Psoas muscle (tissue), 7 donors: ENCODE measurements at regions not wholly inside any gene's neighbourhood (a gene's known extent, or its start where the extent isn't known, plus 50 kb on each side); places are given as distances from the start of the nearest gene placed in this dataset.
"Not testable (repeated sequence)": the region's sequence is repeated elsewhere in the genome, so short reads cannot be mapped to it uniquely, and the experiment has no call there.

Experiments
- ATAC-seq, 4 donors: fragments of 200-7000 bp; cut with Tn5 transposase; one replicate each; pipeline ENCODE4 v1.9.1; 2020; ENCODE audit warnings: moderate library complexity in 3 of 4, mild to moderate bottlenecking in 2 of 4
- DNase-seq, 2 donors: peaks; one replicate each; pipeline ENCODE4 v3.0.0-alpha.2; 2020
- H3K27ac ChIP-seq: fragments of 200-600 bp; one replicate; pipeline ENCODE4 v1.8.0; 2022
- H3K27me3 ChIP-seq, 3 donors: fragments of 200-600 bp in 1 of 3; one replicate each; pipeline versions ENCODE4 v1.6.1 to v1.8.0; 2013 to 2022; ENCODE audit warnings: low read length in 2 of 3, mild to moderate bottlenecking in 2 of 3, moderate library complexity in 1 of 3; ENCODE audit not compliant: insufficient read depth in 3 of 3
- H3K36me3 ChIP-seq, 2 donors: fragments of 200-600 bp in 1 of 2; one replicate each; pipeline versions ENCODE4 v1.6.1 to v1.8.0; 2013 to 2022; ENCODE audit warnings: low read depth in 1 of 2, mild to moderate bottlenecking in 1 of 2, moderate library complexity in 1 of 2; ENCODE audit not compliant: insufficient read depth in 1 of 2
- H3K4me1 ChIP-seq: fragments of 200-600 bp; one replicate; pipeline ENCODE4 v1.8.0; 2022
- H3K4me3 ChIP-seq: fragments of 200-600 bp; one replicate; pipeline ENCODE4 v1.8.0; 2022; ENCODE audit warnings: mild to moderate bottlenecking
- H3K9me3 ChIP-seq: fragments of 200-600 bp; one replicate; pipeline ENCODE4 v1.8.0; 2022
- WGBS, 3 donors: extraction: QIAGEN DNeasy Blood & Tissue Kit; methylation state at CpG; one replicate each; pipeline versions ENCODE4 v1.1.6 to v1.1.7; 2013; 5-methylcytosine and 5-hydroxymethylcytosine counted together
- intact Hi-C, 2 donors: fragments of 100-400 bp; cut with DNase I; formaldehyde crosslinking; loops; one replicate each; pipeline versions ENCODE4 v1.11.0 to v1.14.2; 2022
- TF ChIP-seq, protein P1 (sequence below): fragments of 200-600 bp; IDR thresholded peaks from one replicate; pipeline ENCODE4 v1.8.0; 2022; ENCODE audit warnings: antibody characterized with exemption
- donor health status: healthy with polysubstance abuse.
- donor health status: DM: no; HTN: no; CAD: no; lungs with moderate emphysema.
- donor health status: Bipolar disorder and iron deficiency.
- donor health status: healthy.
- donor health status: DM: yes; HTN: yes; CAD: no.
- donor health status: DM: no; HTN: no; CAD: no.
- donor health status: DM: yes; HTN: yes; CAD: no.

GRCh38 chr12:92408072-92408900, 262.6 kb upstream of the BTG1 start:
- DNase-seq (no peak), ATAC-seq (no peak)
- TF ChIP-seq, protein P1, sequence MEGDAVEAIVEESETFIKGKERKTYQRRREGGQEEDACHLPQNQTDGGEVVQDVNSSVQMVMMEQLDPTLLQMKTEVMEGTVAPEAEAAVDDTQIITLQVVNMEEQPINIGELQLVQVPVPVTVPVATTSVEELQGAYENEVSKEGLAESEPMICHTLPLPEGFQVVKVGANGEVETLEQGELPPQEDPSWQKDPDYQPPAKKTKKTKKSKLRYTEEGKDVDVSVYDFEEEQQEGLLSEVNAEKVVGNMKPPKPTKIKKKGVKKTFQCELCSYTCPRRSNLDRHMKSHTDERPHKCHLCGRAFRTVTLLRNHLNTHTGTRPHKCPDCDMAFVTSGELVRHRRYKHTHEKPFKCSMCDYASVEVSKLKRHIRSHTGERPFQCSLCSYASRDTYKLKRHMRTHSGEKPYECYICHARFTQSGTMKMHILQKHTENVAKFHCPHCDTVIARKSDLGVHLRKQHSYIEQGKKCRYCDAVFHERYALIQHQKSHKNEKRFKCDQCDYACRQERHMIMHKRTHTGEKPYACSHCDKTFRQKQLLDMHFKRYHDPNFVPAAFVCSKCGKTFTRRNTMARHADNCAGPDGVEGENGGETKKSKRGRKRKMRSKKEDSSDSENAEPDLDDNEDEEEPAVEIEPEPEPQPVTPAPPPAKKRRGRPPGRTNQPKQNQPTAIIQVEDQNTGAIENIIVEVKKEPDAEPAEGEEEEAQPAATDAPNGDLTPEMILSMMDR: peak; percentile 19
- no peaks in the 10 kb centered on the region for H3K36me3 ChIP-seq
- intact Hi-C loops: no loop called here
- H3K4me1 ChIP-seq: no peaks in the 10 kb centered on the region
- no peak overlapping the region for H3K4me3 ChIP-seq
- H3K27ac ChIP-seq: no peak overlapping the region
- no peaks in the 10 kb centered on the region for H3K9me3 ChIP-seq
- H3K27me3 ChIP-seq: no peaks in the 10 kb centered on the region

DNA sequence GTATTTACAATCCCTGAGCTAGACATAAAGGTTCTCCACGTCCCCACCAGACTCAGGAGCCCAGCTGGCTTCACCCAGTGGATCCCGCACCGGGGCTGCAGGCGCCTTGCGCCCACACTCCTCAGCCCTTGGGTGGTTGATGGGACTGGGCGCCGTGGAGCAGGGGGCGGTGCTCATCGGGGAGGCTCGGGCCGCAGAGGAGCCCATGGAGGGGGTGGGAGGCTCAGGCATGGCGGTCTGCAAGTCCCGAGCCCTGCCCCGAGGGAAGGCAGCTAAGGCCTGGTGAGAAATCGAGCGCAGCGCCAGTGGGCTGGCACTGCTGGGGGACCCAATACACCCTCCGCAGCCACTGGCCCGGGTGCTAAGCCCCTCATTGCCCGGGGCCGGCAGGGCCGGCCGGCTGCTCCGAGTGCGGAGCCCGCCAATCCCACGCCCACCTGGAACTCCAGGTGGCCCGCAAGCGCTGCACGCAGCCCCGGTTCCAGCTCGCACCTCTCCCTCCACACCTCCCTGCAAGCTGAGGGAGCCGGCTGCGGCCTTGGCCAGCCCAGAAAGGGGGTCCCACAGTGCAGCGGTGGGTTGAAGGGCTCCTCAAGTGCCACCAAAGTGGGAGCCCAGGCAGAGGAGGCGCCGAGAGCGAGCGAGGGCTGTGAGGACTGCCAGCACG, 260.9 kb upstream of the BTG1 start:
- H3K9me3 ChIP-seq, H3K4me1 ChIP-seq, H3K27ac ChIP-seq, H3K27me3 ChIP-seq, intact Hi-C loops, H3K36me3 ChIP-seq, H3K4me3 ChIP-seq, ATAC-seq: not testable (repeated sequence)
- DNase-seq: peak in 1 of 2 donors; percentile 43
- 96 to 99% (median 96%) methylated on average over 32 to 40 of the region's 40 CpGs for WGBS, 3 donors

DNA sequence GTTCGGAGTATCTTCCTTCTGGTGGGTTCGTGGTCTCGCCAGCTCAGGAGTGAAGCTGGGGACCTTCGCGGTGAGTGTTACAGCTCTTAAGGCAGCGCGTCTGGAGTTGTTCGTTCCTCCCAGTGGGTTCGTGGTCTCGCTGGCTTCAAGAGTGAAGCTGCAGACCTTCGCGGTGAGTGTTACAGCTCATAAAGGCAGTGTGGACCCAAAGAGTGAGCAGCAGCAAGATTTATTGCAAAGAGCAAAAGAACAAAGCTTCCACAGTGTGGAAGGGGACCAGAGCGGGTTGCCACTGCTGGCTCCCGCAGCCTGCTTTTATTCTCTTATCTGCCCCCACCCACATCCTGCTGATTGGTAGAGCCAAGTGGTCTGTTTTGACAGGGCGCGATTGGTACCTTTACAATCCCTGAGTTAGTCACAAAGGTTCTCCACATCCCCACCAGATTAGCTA, 260.2 kb upstream of the BTG1 start:
- H3K27me3 ChIP-seq, H3K4me1 ChIP-seq, DNase-seq, H3K9me3 ChIP-seq, intact Hi-C loops, ATAC-seq, H3K36me3 ChIP-seq, H3K27ac ChIP-seq, H3K4me3 ChIP-seq: not testable (repeated sequence)
- 89 to 93% (median 92%) methylated on average over 16 of the region's 16 CpGs for WGBS, 3 donors

- Histone ChIP-seq H3K27ac (no peak overlapping the region), H3K27me3 (no peaks in the 10 kb centered on the region), H3K9me3 (no peaks in the 10 kb centered on the region), H3K4me3 (no peak overlapping the region), H3K36me3 (no peaks in the 10 kb centered on the region), H3K4me1 (no peaks in the 10 kb centered on the region)
- TF ChIP-seq, protein P1: no peak
- no peak for ATAC-seq
- WGBS, 3 donors: 91 to 100% (median 97%) methylated on average over 1 of the region's 1 CpG
- DNase-seq: no peak
- intact Hi-C loops: no loop called here
Observed at GRCh38 chr12:92404921-92405320, 259.3 kb upstream of the BTG1 start.

GRCh38 chr12:92404259-92404894, 258.7 kb upstream of the BTG1 start:
- ATAC-seq: no peak
- 95 to 100% (median 100%) methylated on average over 1 of the region's 1 CpG for WGBS, 3 donors
- Histone ChIP-seq H3K4me3 (no peak overlapping the region), H3K9me3 (no peaks in the 10 kb centered on the region), H3K27ac (no peak overlapping the region), H3K4me1 (no peaks in the 10 kb centered on the region), H3K27me3 (no peaks in the 10 kb centered on the region), H3K36me3 (no peaks in the 10 kb centered on the region)
- intact Hi-C loops: no loop called here
- TF ChIP-seq, protein P1: no peak
- DNase-seq: no peak
